Activated CD4-positive, CD25-positive, alpha-beta regulatory T cell treated with anti-CD3 and anti-CD28 coated beads, Interleukin-2, amount 50 U/mL, for 72 hours (primary cell): ENCODE measurements at regions not wholly inside any gene's neighbourhood (a gene's known extent, or its start where the extent isn't known, plus 50 kb on each side); places are given as distances from the start of the nearest gene placed in this dataset.

ENCODE experiments used
- DNase-seq: peaks from one replicate; pipeline ENCODE4 v3.0.0; 2021

- no peak for DNase-seq
Measured at GRCh38 chr16:6560306-6561100, 772.1 kb upstream of the RBFOX1 start.

GRCh38 chr16:6558661-6559060, 774.0 kb upstream of the RBFOX1 start:
- DNase-seq = no peak

GRCh38 chr16:6558126-6558525, 774.5 kb upstream of the RBFOX1 start:
- no peak for DNase-seq

GRCh38 chr16:6557353-6558023, 775.2 kb upstream of the RBFOX1 start:
- no peak for DNase-seq

- no peak for DNase-seq
Measured at GRCh38 chr16:6549415-6549814, 783.2 kb upstream of the RBFOX1 start.

- DNase-seq = no peak
Measured at GRCh38 chr16:6548507-6548906, 784.1 kb upstream of the RBFOX1 start.

GRCh38 chr16:6547131-6547530, 785.5 kb upstream of the RBFOX1 start:
- DNase-seq = no peak

GRCh38 chr16:6545329-6545728, 787.3 kb upstream of the RBFOX1 start:
- no peak for DNase-seq

GRCh38 chr16:6541267-6541666, 791.4 kb upstream of the RBFOX1 start:
- DNase-seq = no peak

- no peak for DNase-seq
Measured at GRCh38 chr16:6536411-6536810, 796.2 kb upstream of the RBFOX1 start.

GRCh38 chr16:6531067-6531466, 801.6 kb upstream of the RBFOX1 start:
- DNase-seq = no peak

- no peak for DNase-seq
Measured at GRCh38 chr16:6528217-6528616, 804.4 kb upstream of the RBFOX1 start.

- no peak for DNase-seq
Measured at GRCh38 chr16:6527646-6528045, 805.0 kb upstream of the RBFOX1 start.

GRCh38 chr16:6524501-6524900, 808.1 kb upstream of the RBFOX1 start:
- DNase-seq = no peak

- no peak for DNase-seq
Measured at GRCh38 chr16:6517020-6517720, 815.5 kb upstream of the RBFOX1 start.

- DNase-seq = no peak
Measured at GRCh38 chr16:6512512-6512911, 820.1 kb upstream of the RBFOX1 start.

GRCh38 chr16:6510261-6510660, 822.4 kb upstream of the RBFOX1 start:
- DNase-seq = no peak

- DNase-seq = no peak
Measured at GRCh38 chr16:6499413-6499812, 833.2 kb upstream of the RBFOX1 start.

- DNase-seq = no peak
Measured at GRCh38 chr16:6498858-6499257, 833.8 kb upstream of the RBFOX1 start.

GRCh38 chr16:6496996-6497395, 835.6 kb upstream of the RBFOX1 start:
- no peak for DNase-seq

GRCh38 chr16:6495486-6496210, 837.0 kb upstream of the RBFOX1 start:
- DNase-seq = no peak

- no peak for DNase-seq
Measured at GRCh38 chr16:6494716-6495115, 837.9 kb upstream of the RBFOX1 start.

GRCh38 chr16:6493555-6493954, 839.1 kb upstream of the RBFOX1 start:
- DNase-seq = no peak
